ENCODE measurements at regions not wholly inside any gene's neighbourhood (a gene's known extent, or its start where the extent isn't known, plus 50 kb on each side); places are given as distances from the start of the nearest gene placed in this dataset.

DNA sequence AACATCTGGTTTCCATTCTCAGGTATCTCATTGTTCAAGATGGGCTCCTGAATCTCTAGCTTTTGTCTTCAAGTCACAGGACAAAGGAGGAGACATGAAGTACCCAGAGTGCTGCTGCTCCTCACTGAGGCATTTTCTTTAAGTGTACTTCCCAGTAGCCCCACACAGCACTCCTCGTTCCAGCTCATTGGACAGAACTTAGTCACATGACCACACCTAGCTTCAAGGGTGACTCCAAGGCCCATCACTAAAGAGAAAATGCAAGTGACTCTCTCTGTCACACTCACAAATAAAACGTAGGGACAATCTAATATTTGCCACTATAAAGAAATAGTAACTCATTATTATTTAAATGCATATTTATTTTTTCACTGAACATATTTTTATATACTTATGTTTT, 58.3 kb upstream of the NEUROD6 start:
- DNase-seq (ENCODE audit: low spot score): no peak

DNA sequence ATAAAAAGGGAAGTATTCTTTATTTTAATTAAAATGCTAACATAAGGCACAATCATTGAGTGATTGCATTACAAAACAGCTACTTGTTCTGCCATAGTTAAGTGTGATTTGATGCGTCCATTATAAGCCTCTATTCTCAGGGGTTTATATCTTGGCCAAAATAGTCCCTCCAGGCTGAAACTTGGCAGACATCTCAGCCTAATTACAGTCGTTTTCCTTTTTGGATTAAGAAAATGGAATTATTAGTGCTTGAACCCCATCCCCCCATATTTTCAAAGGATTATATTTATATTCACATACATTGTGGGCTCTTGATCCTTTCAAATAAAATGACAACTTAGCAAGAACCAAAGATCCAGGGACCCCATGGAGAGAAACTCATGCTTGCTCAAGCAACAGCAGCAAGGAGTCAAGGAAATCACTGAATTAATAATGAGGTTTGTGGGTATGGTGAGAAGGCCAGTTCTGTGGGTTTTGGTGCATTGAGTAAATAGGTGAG, 66.7 kb upstream of the NEUROD6 start:
- no peak for DNase-seq (ENCODE audit: low spot score)

DNA sequence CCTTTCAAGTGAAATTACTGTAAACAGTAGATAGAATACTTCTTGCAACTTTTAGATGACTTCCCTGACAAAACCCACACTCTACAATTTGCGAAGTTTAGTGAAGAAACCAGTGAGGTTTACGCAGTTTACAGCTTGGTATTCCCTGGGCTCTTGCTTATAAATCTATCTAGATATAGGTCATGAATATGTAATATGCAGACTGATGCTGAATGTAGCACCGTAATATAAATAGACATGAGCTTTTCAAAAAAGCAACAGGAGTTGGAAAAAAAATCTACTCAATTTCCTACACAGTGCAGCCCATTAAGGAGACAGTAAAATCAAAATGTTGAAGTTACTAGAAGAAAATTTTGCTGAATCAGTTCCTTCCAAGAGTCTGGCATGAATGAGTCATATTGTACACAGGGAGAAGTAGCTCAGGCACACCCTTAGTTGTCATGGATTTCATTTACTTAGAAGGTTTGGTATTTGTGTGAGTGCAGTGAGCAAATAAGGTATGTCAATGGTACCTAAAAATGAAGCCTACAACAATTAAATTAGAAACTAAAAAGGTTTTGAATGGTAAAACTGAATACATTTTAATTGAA, 67.7 kb upstream of the NEUROD6 start:
- DNase-seq (ENCODE audit: low spot score): no peak

GRCh38 chr7:31410265-31410664, 69.7 kb upstream of the NEUROD6 start:
- DNase-seq (ENCODE audit: low spot score): no peak

GRCh38 chr7:31411416-31411815, 70.9 kb upstream of the NEUROD6 start:
- DNase-seq (ENCODE audit: low spot score): no peak

DNA sequence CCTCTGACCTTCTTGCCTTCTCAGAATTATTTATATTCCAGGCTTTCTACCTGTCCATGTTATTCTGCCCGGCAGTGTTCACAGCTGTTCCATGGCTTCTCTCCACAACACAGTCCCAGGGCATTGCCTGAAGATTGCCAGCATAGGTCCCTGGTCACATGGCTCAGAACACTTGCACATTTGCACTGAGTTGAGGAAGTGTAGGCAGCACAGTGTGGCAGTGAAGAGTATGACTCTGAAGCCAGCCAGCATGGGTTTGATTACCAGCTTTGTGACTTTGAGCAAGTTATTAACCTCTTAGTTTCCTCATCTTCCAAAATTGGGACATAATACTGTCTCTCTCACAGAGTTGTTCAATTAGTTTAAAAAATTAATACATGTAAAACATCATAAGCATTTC, 73.2 kb upstream of the NEUROD6 start:
- no peak for DNase-seq (ENCODE audit: low spot score)

GRCh38 chr7:31416381-31416870, 75.9 kb upstream of the NEUROD6 start:
- no peak for DNase-seq (ENCODE audit: low spot score)

DNA sequence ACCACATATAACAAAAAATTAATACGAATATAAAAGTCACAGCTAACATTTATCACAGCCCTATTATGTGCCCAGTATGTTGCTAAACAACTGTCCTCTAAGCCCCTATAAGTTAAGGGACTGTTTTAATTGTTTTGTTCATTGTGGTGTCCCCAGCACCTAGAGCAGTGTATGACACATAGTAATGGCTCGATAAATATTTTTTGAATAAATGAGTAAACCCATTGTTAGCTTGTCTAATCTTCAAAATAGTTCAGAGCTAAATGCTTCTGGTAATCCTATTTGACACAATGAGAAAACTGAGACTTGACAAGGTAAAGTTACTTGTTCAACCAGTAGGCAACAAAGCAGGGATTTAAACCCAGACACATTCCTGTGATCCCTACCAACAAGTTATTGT, 78.4 kb upstream of the NEUROD6 start:
- no peak for DNase-seq (ENCODE audit: low spot score)

DNA sequence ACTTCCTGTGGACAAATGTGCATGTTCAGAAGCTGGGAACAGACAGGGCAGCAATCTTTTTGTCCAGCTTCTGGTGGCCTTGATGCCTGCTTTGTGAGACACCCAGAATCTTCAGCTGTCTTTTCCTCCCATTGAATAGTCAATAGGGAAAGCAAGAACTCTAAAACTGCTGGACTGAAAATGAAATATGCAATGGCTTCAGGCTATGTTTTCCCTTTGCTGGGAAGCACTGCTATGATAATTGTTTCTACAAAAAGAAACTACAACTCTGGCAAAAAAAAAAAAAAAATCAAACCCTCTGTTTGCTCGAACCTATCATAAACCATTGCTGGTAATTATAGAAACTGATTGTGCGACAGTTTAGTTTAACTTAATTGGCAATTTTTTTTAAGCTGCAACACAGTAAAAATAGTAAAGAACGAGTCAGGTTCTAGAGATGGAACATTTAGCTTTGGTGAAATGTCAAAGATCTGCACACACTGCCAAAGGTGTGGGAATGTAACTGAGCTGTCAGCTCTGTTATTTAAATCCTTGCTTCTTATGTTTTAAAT, 79.1 kb upstream of the NEUROD6 start:
- no peak for DNase-seq (ENCODE audit: low spot score)

GRCh38 chr7:31420948-31421347, 80.4 kb upstream of the NEUROD6 start:
- no peak for DNase-seq (ENCODE audit: low spot score)

DNA sequence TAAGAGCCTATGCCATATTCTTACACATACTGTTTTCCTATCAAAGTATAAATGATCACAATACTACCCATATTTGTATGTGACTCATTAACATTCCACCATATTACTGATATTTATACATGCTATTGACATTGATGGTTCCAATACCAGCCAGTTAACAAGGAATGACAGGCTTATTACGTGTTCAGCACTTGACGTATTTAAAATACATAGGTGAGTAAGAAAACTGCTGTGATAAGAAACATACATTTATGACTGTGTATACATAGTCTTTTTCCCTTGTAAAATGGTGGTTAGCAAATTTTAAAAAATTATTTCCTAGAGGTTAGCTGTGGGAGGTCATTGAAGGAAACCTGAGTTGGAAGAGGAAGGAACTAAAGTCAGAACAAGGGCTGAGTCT, 81.1 kb upstream of the NEUROD6 start:
- DNase-seq (ENCODE audit: low spot score): no peak

- no peak for DNase-seq (ENCODE audit: low spot score)
These were observed 83.5 kb upstream of the NEUROD6 start for GRCh38 chr7:31423994-31424393.

- no peak for DNase-seq (ENCODE audit: low spot score)
These were observed 81.7 kb upstream of the ITPRID1 start for GRCh38 chr7:31432176-31432575.

- no peak for DNase-seq (ENCODE audit: low spot score)
These were observed 81.0 kb upstream of the ITPRID1 start for GRCh38 chr7:31432836-31433340.

DNA sequence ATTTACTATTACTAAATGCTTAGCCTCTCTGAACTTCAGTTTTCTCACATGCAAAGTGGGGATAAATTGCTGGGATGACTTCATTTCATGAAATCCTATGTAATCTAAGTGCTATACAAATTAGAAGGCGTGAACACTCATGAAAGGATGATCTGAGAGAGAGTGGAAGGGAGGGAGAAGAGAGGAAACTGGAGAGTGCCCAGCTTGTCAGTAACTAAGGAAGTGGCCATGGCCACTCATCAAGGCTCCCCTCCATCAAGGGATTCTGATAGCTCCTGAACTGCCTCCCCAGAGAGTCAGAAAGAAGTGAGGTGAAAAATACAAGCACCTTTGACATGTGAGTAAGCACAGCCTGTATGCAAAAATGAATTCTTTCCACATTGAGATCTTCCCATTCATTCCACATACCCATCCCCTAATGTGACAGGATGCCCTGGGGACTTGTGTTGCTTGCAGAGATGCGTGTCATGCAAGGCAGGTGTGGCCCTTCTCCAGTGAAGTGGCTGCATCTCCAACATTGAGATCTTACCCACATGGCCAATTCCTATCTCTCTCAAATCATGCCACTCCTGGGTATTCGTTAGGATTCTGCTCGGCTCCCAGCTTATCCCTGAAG, 76.5 kb upstream of the ITPRID1 start:
- no peak for DNase-seq (ENCODE audit: low spot score)

DNA sequence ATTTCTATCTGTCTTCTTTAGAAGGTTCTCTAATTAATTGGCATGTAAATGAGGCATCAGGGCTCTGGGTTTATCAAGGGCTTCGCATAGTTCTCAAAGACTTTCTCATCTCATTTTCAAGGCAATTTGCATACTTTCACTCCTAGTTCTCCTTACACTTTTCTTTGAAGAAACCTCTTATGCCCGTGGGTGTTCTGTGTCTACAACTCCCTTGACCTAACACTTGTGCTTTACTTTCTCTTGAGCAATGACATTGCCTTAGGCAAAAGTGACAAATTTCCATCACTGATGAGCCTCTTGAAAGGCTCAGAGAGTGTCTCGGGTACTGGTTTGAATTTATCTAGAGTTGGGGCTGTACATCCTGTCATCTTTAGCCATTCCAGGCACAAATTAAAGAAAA, 74.7 kb upstream of the ITPRID1 start:
- DNase-seq (ENCODE audit: low spot score): no peak

GRCh38 chr7:31440511-31440910, 73.4 kb upstream of the ITPRID1 start:
- no peak for DNase-seq (ENCODE audit: low spot score)

- no peak for DNase-seq (ENCODE audit: low spot score)
These were observed 71.3 kb upstream of the ITPRID1 start for GRCh38 chr7:31442626-31443025.

DNA sequence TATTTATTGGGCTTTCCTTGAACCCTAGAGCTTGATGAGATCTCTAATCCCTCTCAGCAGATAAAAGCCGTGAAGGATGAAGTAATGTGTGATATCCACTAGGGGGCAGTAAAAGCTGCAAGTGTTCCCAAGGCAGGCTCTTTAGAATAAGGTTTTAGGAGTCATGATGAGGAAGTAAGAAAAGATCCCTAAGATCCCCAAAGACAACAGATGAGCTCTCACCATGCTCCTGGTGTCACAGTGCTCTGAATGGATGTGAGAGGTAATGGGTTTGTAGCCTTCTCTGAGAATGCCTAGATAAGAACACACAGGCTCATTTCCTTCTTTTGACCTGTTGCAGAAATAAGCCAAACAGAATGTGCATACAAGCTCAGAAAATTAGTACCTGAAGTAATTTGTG, 70.4 kb upstream of the ITPRID1 start:
- DNase-seq (ENCODE audit: low spot score): peak; percentile 43

GRCh38 chr7:31444196-31444595, 69.7 kb upstream of the ITPRID1 start:
- no peak for DNase-seq (ENCODE audit: low spot score)

DNA sequence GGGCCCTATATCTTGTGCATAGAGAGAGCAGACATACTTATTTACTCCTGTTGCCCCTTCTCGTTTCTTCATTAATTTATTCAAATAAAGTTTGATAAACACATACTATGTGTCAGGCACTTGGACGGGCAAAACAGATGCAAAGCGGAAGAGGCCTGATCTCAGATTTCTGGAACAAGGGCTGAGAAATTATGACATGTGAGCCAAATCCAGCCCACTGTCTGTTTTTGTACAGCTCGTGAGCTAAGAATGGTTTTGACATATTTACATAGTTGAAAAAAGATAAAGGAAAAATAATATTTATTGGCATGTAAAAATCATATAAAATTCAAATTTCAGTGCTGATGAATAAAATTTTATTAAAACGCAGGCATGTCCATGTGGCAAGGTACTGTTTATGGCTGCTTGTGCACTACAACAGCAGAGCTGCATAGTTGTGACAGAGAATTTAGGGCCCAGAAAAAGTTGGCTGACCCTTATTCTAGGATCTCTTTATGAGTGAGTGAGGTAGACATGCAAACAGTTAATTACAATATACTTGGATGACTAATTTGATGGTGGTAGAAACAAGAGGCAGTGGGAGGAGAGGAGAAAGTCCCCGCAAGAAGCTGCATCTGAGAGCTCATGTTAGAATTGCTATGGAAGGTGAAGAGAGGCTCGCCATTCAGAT, 68.1 kb upstream of the ITPRID1 start:
- no peak for DNase-seq (ENCODE audit: low spot score)

GRCh38 chr7:31448649-31449048, 65.2 kb upstream of the ITPRID1 start:
- no peak for DNase-seq (ENCODE audit: low spot score)
